ENCODE measurements at regions not wholly inside any gene's neighbourhood (a gene's known extent, or its start where the extent isn't known, plus 50 kb on each side); places are given as distances from the start of the nearest gene placed in this dataset.

- Histone ChIP-seq H3K9me3 (ENCODE audit: control insufficient read depth in 1 of 2, insufficient read depth in 1 of 2, low read depth in 1 of 2, low read length in 2 of 2) (no peaks in the 10 kb centered on the region), H3K79me2 (ENCODE audit: insufficient read depth, low read length) (no peaks in the 10 kb centered on the region), H3K27me3 (ENCODE audit: insufficient read depth, low read length) (no peaks in the 10 kb centered on the region), H2AFZ (ENCODE audit: low read depth, low read length, poor library complexity, severe bottlenecking) (no peak overlapping the region), H3K27ac (ENCODE audit: low read depth, low read length) (no peak overlapping the region), H3K4me3 (replicated peaks in 1 of 2; ENCODE audit: low read depth in 1 of 2, low read length in 2 of 2) (no peak overlapping the region), H3K4me2 (ENCODE audit: low read length) (no peak overlapping the region), H4K20me1 (ENCODE audit: insufficient read depth) (no peaks in the 10 kb centered on the region), H3K4me1 (ENCODE audit: control insufficient read depth in 1 of 2, insufficient read depth in 2 of 2, low read length in 2 of 2) (no peaks in the 10 kb centered on the region), H3K36me3 (ENCODE audit: control insufficient read depth in 1 of 2, insufficient read depth in 2 of 2, low read length in 2 of 2) (no peaks in the 10 kb centered on the region), H3K9me2 (ENCODE audit: insufficient read depth) (no peaks in the 10 kb centered on the region), H3K9ac (ENCODE audit: low read length) (no peak overlapping the region)
- CTCF ChIA-PET: no interaction called here
- intact Hi-C loops (cut with micrococcal nuclease): no loop called here
- ATAC-seq (no peak), DNase-seq (ENCODE audit: low read depth, low spot score) (no peak)
- TF ChIP-seq, protein P1, sequence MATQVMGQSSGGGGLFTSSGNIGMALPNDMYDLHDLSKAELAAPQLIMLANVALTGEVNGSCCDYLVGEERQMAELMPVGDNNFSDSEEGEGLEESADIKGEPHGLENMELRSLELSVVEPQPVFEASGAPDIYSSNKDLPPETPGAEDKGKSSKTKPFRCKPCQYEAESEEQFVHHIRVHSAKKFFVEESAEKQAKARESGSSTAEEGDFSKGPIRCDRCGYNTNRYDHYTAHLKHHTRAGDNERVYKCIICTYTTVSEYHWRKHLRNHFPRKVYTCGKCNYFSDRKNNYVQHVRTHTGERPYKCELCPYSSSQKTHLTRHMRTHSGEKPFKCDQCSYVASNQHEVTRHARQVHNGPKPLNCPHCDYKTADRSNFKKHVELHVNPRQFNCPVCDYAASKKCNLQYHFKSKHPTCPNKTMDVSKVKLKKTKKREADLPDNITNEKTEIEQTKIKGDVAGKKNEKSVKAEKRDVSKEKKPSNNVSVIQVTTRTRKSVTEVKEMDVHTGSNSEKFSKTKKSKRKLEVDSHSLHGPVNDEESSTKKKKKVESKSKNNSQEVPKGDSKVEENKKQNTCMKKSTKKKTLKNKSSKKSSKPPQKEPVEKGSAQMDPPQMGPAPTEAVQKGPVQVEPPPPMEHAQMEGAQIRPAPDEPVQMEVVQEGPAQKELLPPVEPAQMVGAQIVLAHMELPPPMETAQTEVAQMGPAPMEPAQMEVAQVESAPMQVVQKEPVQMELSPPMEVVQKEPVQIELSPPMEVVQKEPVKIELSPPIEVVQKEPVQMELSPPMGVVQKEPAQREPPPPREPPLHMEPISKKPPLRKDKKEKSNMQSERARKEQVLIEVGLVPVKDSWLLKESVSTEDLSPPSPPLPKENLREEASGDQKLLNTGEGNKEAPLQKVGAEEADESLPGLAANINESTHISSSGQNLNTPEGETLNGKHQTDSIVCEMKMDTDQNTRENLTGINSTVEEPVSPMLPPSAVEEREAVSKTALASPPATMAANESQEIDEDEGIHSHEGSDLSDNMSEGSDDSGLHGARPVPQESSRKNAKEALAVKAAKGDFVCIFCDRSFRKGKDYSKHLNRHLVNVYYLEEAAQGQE (IDR thresholded peaks at IDR 0.05; ENCODE audit: low read depth): no peak
- no peak for TF ChIP-seq EZH2phosphoT487 (IDR thresholded peaks at IDR 0.05; ENCODE audit: borderline replicate concordance)
- TF ChIP-seq FOSL1 (IDR thresholded peaks at IDR 0.05; ENCODE audit: low read depth): no peak
- no peak for TF ChIP-seq TCF7L2 (IDR thresholded peaks at IDR 0.05; ENCODE audit: borderline replicate concordance, extremely low read depth, insufficient read depth, insufficient read length)
- no peak for TF ChIP-seq POLR2A (IDR thresholded peaks at IDR 0.05; ENCODE audit: borderline replicate concordance, extremely low read depth, insufficient read depth, insufficient read length)
- POLR2A ChIA-PET: no interaction called here
- BruUV-seq (replicated peaks): no TSS peak
- RAD21 ChIA-PET (ENCODE audit: low non-redundant PET in 1 of 2, low total read pairs in 2 of 2, uncharacterized antibody in 2 of 2, unreplicated experiment in 2 of 2): no interaction called here
Observed at GRCh38 chr6:156652231-156652750, 124.9 kb upstream of the ARID1B start.

DNA sequence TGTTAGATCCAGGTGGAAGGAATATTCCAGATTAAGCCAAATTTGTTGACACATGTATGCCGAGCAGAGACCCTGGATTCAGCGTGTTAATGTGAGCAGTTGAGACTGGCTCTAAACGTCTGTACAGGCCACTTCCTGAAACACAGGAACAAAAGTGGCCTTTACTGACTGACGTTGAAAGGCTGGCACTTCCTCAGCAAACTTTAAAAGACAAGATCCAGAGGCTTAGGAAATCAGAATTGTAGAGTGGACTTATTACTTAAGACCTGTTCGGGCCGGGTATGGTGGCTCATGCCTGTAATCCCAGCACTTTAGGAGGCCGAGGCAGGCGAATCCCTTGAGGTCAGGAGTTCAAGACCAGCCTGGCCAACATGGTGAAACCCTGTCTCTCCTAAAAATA is 125.7 kb upstream of the ARID1B start:
- H3K27ac ChIP-seq (ENCODE audit: low read depth, low read length): no peak overlapping the region
- no peaks in the 10 kb centered on the region for H3K27me3 ChIP-seq (ENCODE audit: insufficient read depth, low read length)
- H3K4me3 ChIP-seq (replicated peaks in 1 of 2; ENCODE audit: low read depth in 1 of 2, low read length in 2 of 2): no peak overlapping the region
- H3K36me3 ChIP-seq (ENCODE audit: control insufficient read depth in 1 of 2, insufficient read depth in 2 of 2, low read length in 2 of 2): no peaks in the 10 kb centered on the region
- BruUV-seq (replicated peaks): no TSS peak
- CTCF ChIA-PET: no interaction called here
- H3K9ac ChIP-seq (ENCODE audit: low read length): no peak overlapping the region
- TF ChIP-seq ZNF274 (IDR thresholded peaks at IDR 0.05; ENCODE audit: low read depth, low read length) (no peak), POLR2A (IDR thresholded peaks at IDR 0.05; ENCODE audit: borderline replicate concordance, extremely low read depth, insufficient read depth, insufficient read length) (no peak), TCF7L2 (IDR thresholded peaks at IDR 0.05; ENCODE audit: borderline replicate concordance, extremely low read depth, insufficient read depth, insufficient read length) (no peak), EZH2 (IDR thresholded peaks at IDR 0.05) (no peak), SIN3A (IDR thresholded peaks at IDR 0.05; ENCODE audit: low read depth) (no peak), ATF3 (IDR thresholded peaks at IDR 0.05) (no peak)
- TF ChIP-seq, protein P2, sequence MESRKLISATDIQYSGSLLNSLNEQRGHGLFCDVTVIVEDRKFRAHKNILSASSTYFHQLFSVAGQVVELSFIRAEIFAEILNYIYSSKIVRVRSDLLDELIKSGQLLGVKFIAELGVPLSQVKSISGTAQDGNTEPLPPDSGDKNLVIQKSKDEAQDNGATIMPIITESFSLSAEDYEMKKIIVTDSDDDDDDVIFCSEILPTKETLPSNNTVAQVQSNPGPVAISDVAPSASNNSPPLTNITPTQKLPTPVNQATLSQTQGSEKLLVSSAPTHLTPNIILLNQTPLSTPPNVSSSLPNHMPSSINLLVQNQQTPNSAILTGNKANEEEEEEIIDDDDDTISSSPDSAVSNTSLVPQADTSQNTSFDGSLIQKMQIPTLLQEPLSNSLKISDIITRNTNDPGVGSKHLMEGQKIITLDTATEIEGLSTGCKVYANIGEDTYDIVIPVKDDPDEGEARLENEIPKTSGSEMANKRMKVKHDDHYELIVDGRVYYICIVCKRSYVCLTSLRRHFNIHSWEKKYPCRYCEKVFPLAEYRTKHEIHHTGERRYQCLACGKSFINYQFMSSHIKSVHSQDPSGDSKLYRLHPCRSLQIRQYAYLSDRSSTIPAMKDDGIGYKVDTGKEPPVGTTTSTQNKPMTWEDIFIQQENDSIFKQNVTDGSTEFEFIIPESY (IDR thresholded peaks at IDR 0.05; ENCODE audit: extremely low read depth, insufficient replicate concordance, low read length): no peak
- no peaks in the 10 kb centered on the region for H3K79me2 ChIP-seq (ENCODE audit: insufficient read depth, low read length)
- no peak overlapping the region for H2AFZ ChIP-seq (ENCODE audit: low read depth, low read length, poor library complexity, severe bottlenecking)
- POLR2A ChIA-PET: no interaction called here
- no peaks in the 10 kb centered on the region for H3K9me2 ChIP-seq (ENCODE audit: insufficient read depth)
- ATAC-seq (no peak), DNase-seq (ENCODE audit: low read depth, low spot score) (no peak)
- no peaks in the 10 kb centered on the region for H4K20me1 ChIP-seq (ENCODE audit: insufficient read depth)
- H3K4me1 ChIP-seq (ENCODE audit: control insufficient read depth in 1 of 2, insufficient read depth in 2 of 2, low read length in 2 of 2): no peaks in the 10 kb centered on the region
- RAD21 ChIA-PET (ENCODE audit: low non-redundant PET in 1 of 2, low total read pairs in 2 of 2, uncharacterized antibody in 2 of 2, unreplicated experiment in 2 of 2): no interaction called here
- intact Hi-C loops (cut with micrococcal nuclease): no loop called here
- H3K4me2 ChIP-seq (ENCODE audit: low read length): no peak overlapping the region
- no peaks in the 10 kb centered on the region for H3K9me3 ChIP-seq (ENCODE audit: control insufficient read depth in 1 of 2, insufficient read depth in 1 of 2, low read depth in 1 of 2, low read length in 2 of 2)
